ENCODE measurements at regions not wholly inside any gene's neighbourhood (a gene's known extent, or its start where the extent isn't known, plus 50 kb on each side); places are given as distances from the start of the nearest gene placed in this dataset.

DNA sequence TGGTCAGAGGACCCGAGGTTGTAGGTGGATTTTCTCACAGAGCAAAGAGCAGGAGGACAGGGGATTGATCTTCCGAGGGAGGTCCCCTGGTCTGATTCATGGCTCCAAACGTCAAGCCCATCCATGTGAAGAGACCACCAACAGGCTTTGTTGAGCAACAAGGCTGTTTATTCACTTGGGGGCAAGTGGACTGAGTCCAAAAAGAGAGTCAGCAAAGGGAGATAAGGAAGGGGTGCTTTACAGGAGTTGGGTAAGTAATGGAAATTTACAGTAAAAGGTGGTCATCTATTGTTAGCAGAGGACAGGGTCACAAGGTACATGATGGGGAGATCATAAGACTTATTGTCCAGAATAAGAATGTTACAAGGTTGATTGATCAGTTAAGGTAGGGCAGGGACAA is 2285.8 kb downstream of the TP53TG3F start:
- Histone ChIP-seq H3K36me3 (ENCODE audit: low read depth) (no peaks in the 10 kb centered on the region), H3K4me1 (ENCODE audit: insufficient read depth) (no peaks in the 10 kb centered on the region), H3K27ac (no peak overlapping the region), H3K9me3 (ENCODE audit: low read depth) (no peaks in the 10 kb centered on the region), H3K4me3 (no peak overlapping the region), H3K27me3 (replicated peaks; ENCODE audit: insufficient read depth) (no peaks in the 10 kb centered on the region), H3K9me2 (ENCODE audit: insufficient read depth) (no peaks in the 10 kb centered on the region), H3K9ac (no peak overlapping the region), H3K79me2 (ENCODE audit: insufficient read depth) (no peaks in the 10 kb centered on the region), H3K4me2 (ENCODE audit: unreplicated experiment) (no peak overlapping the region), H4K20me1 (ENCODE audit: insufficient read depth) (no peaks in the 10 kb centered on the region), H2AFZ (no peak overlapping the region), H3F3A (ENCODE audit: insufficient read depth) (no peaks in the 10 kb centered on the region)
- TF ChIP-seq EZH2 (IDR thresholded peaks at IDR 0.05; ENCODE audit: insufficient read depth, poor library complexity, severe bottlenecking): no peak
- no peak for TF ChIP-seq EZH2phosphoT487 (IDR thresholded peaks at IDR 0.05; ENCODE audit: insufficient read depth, low read depth)
- DNase-seq: no peak
- WGBS, 2 experiments (ENCODE audit: low coverage in 1 of 2, low lambda C conversion rate in 2 of 2, missing lambda C conversion rate in 2 of 2): 21 to 25% methylated on average over 3 of the region's 3 CpGs
- in situ Hi-C loops (cut with MboI): no loop called here

GRCh38 chr16:35745821-35746248 is 2286.4 kb downstream of the TP53TG3F start:
- Histone ChIP-seq H3K27me3 (replicated peaks; ENCODE audit: insufficient read depth) (no peaks in the 10 kb centered on the region), H4K20me1 (ENCODE audit: insufficient read depth) (no peaks in the 10 kb centered on the region), H3K4me3 (no peak overlapping the region), H3K79me2 (ENCODE audit: insufficient read depth) (no peaks in the 10 kb centered on the region), H3K9ac (no peak overlapping the region), H3K36me3 (ENCODE audit: low read depth) (no peaks in the 10 kb centered on the region), H3K4me2 (ENCODE audit: unreplicated experiment) (no peak overlapping the region), H2AFZ (no peak overlapping the region), H3K9me3 (ENCODE audit: low read depth) (no peaks in the 10 kb centered on the region), H3K4me1 (ENCODE audit: insufficient read depth) (no peaks in the 10 kb centered on the region), H3K27ac (no peak overlapping the region), H3F3A (ENCODE audit: insufficient read depth) (no peaks in the 10 kb centered on the region), H3K9me2 (ENCODE audit: insufficient read depth) (no peaks in the 10 kb centered on the region)
- 83 to 87% methylated on average over 4 to 9 of the region's 9 CpGs for WGBS, 2 experiments (ENCODE audit: low coverage in 1 of 2, low lambda C conversion rate in 2 of 2, missing lambda C conversion rate in 2 of 2)
- TF ChIP-seq EZH2 (IDR thresholded peaks at IDR 0.05; ENCODE audit: insufficient read depth, poor library complexity, severe bottlenecking) (no peak), EZH2phosphoT487 (IDR thresholded peaks at IDR 0.05; ENCODE audit: insufficient read depth, low read depth) (no peak)
- no peak for DNase-seq
- in situ Hi-C loops (cut with MboI): no loop called here

GRCh38 chr16:35746281-35746962 is 2287.0 kb downstream of the TP53TG3F start:
- Histone ChIP-seq H3K79me2 (ENCODE audit: insufficient read depth) (no peaks in the 10 kb centered on the region), H3K4me2 (ENCODE audit: unreplicated experiment) (no peak overlapping the region), H4K20me1 (ENCODE audit: insufficient read depth) (no peaks in the 10 kb centered on the region), H3K4me1 (ENCODE audit: insufficient read depth) (no peaks in the 10 kb centered on the region), H2AFZ (no peak overlapping the region), H3K9ac (no peak overlapping the region), H3K9me3 (ENCODE audit: low read depth) (no peaks in the 10 kb centered on the region), H3K36me3 (ENCODE audit: low read depth) (no peaks in the 10 kb centered on the region), H3K27me3 (replicated peaks; ENCODE audit: insufficient read depth) (no peaks in the 10 kb centered on the region), H3K27ac (no peak overlapping the region), H3K9me2 (ENCODE audit: insufficient read depth) (no peaks in the 10 kb centered on the region), H3K4me3 (no peak overlapping the region), H3F3A (ENCODE audit: insufficient read depth) (no peaks in the 10 kb centered on the region)
- no peak for DNase-seq
- WGBS, 2 experiments (ENCODE audit: low coverage in 1 of 2, low lambda C conversion rate in 2 of 2, missing lambda C conversion rate in 2 of 2): 67 to 70% methylated on average over 17 of the region's 17 CpGs
- in situ Hi-C loops (cut with MboI): no loop called here
- TF ChIP-seq EZH2phosphoT487 (IDR thresholded peaks at IDR 0.05; ENCODE audit: insufficient read depth, low read depth) (no peak), EZH2 (IDR thresholded peaks at IDR 0.05; ENCODE audit: insufficient read depth, poor library complexity, severe bottlenecking) (no peak)

DNA sequence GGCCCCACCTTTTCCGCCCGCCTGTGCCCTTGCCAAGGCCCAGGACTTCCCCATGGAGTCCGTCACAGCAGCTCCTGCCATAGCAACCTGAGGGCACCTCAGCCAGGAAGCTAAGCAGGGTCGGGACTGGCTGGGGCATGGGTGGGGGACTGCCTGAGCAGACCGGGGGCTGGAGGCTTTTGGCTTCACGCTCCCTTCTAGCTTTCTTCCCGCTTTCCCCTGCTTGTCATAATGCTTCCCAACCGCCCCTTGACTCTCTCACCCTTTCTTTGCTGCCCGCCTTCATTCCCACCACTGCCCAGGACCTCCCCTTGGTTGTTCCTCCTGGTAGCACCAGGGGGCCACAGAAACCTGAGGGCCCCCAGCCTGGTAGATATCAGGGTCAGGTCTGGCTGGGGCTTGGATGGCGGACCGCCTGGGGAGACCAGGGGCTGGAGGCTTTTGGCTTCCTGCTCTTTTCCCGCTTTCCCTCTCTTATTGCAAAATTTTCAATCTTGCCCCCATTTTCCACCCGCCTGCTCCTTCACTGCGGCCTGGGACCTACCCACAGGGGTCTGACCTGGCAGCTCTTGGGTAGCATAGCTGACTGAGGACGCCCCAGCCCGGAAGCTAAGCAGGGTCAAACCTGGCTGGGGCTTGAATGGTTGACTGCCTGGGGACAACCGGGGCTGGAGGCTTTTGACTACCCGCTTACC is 2287.7 kb downstream of the TP53TG3F start:
- Histone ChIP-seq H4K20me1 (ENCODE audit: insufficient read depth) (no peaks in the 10 kb centered on the region), H3K79me2 (ENCODE audit: insufficient read depth) (no peaks in the 10 kb centered on the region), H3K36me3 (ENCODE audit: low read depth) (no peaks in the 10 kb centered on the region), H3F3A (ENCODE audit: insufficient read depth) (no peaks in the 10 kb centered on the region), H3K27me3 (replicated peaks; ENCODE audit: insufficient read depth) (no peaks in the 10 kb centered on the region), H3K4me2 (ENCODE audit: unreplicated experiment) (no peak overlapping the region), H3K9me2 (ENCODE audit: insufficient read depth) (no peaks in the 10 kb centered on the region), H2AFZ (no peak overlapping the region), H3K9ac (no peak overlapping the region), H3K27ac (no peak overlapping the region), H3K4me1 (ENCODE audit: insufficient read depth) (no peaks in the 10 kb centered on the region), H3K4me3 (no peak overlapping the region), H3K9me3 (ENCODE audit: low read depth) (no peaks in the 10 kb centered on the region)
- in situ Hi-C loops (cut with MboI): no loop called here
- TF ChIP-seq EZH2 (IDR thresholded peaks at IDR 0.05; ENCODE audit: insufficient read depth, poor library complexity, severe bottlenecking): no peak
- no peak for TF ChIP-seq EZH2phosphoT487 (IDR thresholded peaks at IDR 0.05; ENCODE audit: insufficient read depth, low read depth)
- 65 to 73% methylated on average over 17 to 18 of the region's 18 CpGs for WGBS, 2 experiments (ENCODE audit: low coverage in 1 of 2, low lambda C conversion rate in 2 of 2, missing lambda C conversion rate in 2 of 2)
- no peak for DNase-seq

Data from GM23248 (cell line).